GM18868 (cell line): ENCODE measurements at regions not wholly inside any gene's neighbourhood (a gene's known extent, or its start where the extent isn't known, plus 50 kb on each side); places are given as distances from the start of the nearest gene placed in this dataset.
"Not testable (repeated sequence)": the region's sequence is repeated elsewhere in the genome, so short reads cannot be mapped to it uniquely, and the experiment has no call there.

Experiments used
- ATAC-seq: cut with Tn5 transposase; IDR thresholded peaks from one replicate; pipeline ENCODE4 v1.9.1; 2021; ENCODE audit warnings: mild to moderate bottlenecking, moderate library complexity; ENCODE audit not compliant: unreplicated experiment

GRCh38 chr6:120534954-120535353 lies 799.3 kb downstream of the TBC1D32 start:
- ATAC-seq = no peak

- ATAC-seq = no peak
Observed at GRCh38 chr6:120526576-120526975, 807.7 kb downstream of the TBC1D32 start.

GRCh38 chr6:120514544-120514943 lies 819.7 kb downstream of the TBC1D32 start:
- ATAC-seq = no peak

GRCh38 chr6:120511712-120512111 lies 822.6 kb downstream of the TBC1D32 start:
- no peak for ATAC-seq

- ATAC-seq = no peak
Observed at GRCh38 chr6:120498711-120499110, 835.6 kb downstream of the TBC1D32 start.

GRCh38 chr6:120496661-120497060 lies 837.6 kb downstream of the TBC1D32 start:
- ATAC-seq = no peak

GRCh38 chr6:120493505-120493904 lies 840.8 kb downstream of the TBC1D32 start:
- no peak for ATAC-seq

- ATAC-seq = no peak
Observed at GRCh38 chr6:120489941-120490340, 844.3 kb downstream of the TBC1D32 start.

GRCh38 chr6:120484146-120484545 lies 850.1 kb downstream of the TBC1D32 start:
- ATAC-seq = no peak

- ATAC-seq = no peak
Observed at GRCh38 chr6:120478650-120479049, 855.6 kb downstream of the TBC1D32 start.

- no peak for ATAC-seq
Observed at GRCh38 chr6:120473804-120474203, 860.5 kb downstream of the TBC1D32 start.

GRCh38 chr6:120468486-120468885 lies 865.8 kb downstream of the TBC1D32 start:
- ATAC-seq = no peak

GRCh38 chr6:120451508-120451907 lies 882.8 kb downstream of the TBC1D32 start:
- ATAC-seq = no peak

- no peak for ATAC-seq
Observed at GRCh38 chr6:120447605-120448004, 886.7 kb downstream of the TBC1D32 start.

GRCh38 chr6:120432840-120433239 lies 901.4 kb downstream of the TBC1D32 start:
- ATAC-seq = not testable (repeated sequence)

GRCh38 chr6:120431841-120432240 lies 902.4 kb downstream of the TBC1D32 start:
- ATAC-seq = no peak

- ATAC-seq = no peak
Observed at GRCh38 chr6:120411394-120411793, 922.9 kb downstream of the TBC1D32 start.

- ATAC-seq = no peak
Observed at GRCh38 chr6:120410586-120410985, 923.7 kb downstream of the TBC1D32 start.

- no peak for ATAC-seq
Observed at GRCh38 chr6:120407696-120408095, 926.6 kb downstream of the TBC1D32 start.

GRCh38 chr6:120405947-120406346 lies 928.3 kb downstream of the TBC1D32 start:
- ATAC-seq = no peak

- ATAC-seq = no peak
Observed at GRCh38 chr6:120395784-120396183, 938.5 kb downstream of the TBC1D32 start.

- ATAC-seq = no peak
Observed at GRCh38 chr6:120395330-120395729, 939.0 kb downstream of the TBC1D32 start.

GRCh38 chr6:120392941-120393340 lies 941.3 kb downstream of the TBC1D32 start:
- ATAC-seq = no peak

- no peak for ATAC-seq
Observed at GRCh38 chr6:120384671-120385070, 949.6 kb downstream of the TBC1D32 start.
